A549 (cell line): ENCODE measurements at regions not wholly inside any gene's neighbourhood (a gene's known extent, or its start where the extent isn't known, plus 50 kb on each side); places are given as distances from the start of the nearest gene placed in this dataset.

Source experiments
- ATAC-seq, 2 experiments: fragments of 200-7000 bp in 1 of 2; fragments of >200 bp in 1 of 2; cut with Nextera tagmentation in 1 of 2; cut with Tn5 transposase in 1 of 2; 3 replicates each; pipeline versions ENCODE4 v1.8.0 to v1.9.1; 2018 to 2020; ENCODE audit warnings: mild to moderate bottlenecking in 1 of 2, moderate library complexity in 1 of 2
- CTCF ChIA-PET: fragments of 300-600 bp; sonication (Branson Sonifier 250); formaldehyde crosslinking; extraction: SDS; loops from one replicate; lab custom pipeline; 2021; ENCODE audit warnings: antibody characterized with exemption, inconsistent platforms; lab: Yijun Ruan, JAX
- POLR2A ChIA-PET: fragments of 350-600 bp; formaldehyde crosslinking; extraction: SDS; loops from one replicate; lab custom pipeline; 2021; ENCODE audit warnings: antibody characterized with exemption, inconsistent platforms; lab: Yijun Ruan, JAX
- DNase-seq, 2 experiments: peaks; one replicate each; pipeline versions ENCODE4 v3.0.0 to v3.0.0-alpha.2; 2011 to 2016; ENCODE audit warnings: low read depth in 1 of 2, low spot score in 1 of 2
- FAIRE-seq: peaks from 2 replicates; lab custom pipeline; 2011; peaks lifted over from hg19 to GRCh38; lab: Jason Lieb, UNC
- H3K27ac ChIP-seq, 2 experiments: fragments of >200 bp; sonication (Bioruptor Twin); formaldehyde crosslinking; 3 replicates each; pipeline ENCODE4 v1.5.1; 2016 to 2017
- H3K4me1 ChIP-seq: fragments of >200 bp; sonication (Bioruptor Twin); formaldehyde crosslinking; 3 replicates; pipeline ENCODE4 v1.6.1; 2016
- H3K4me2 ChIP-seq: fragments of >200 bp; sonication (Bioruptor Twin); formaldehyde crosslinking; 3 replicates; pipeline ENCODE4 v1.6.1; 2016
- H3K4me3 ChIP-seq: fragments of >200 bp; sonication (Bioruptor Twin); formaldehyde crosslinking; 3 replicates; pipeline ENCODE4 v1.5.1; 2016
- H3K9me3 ChIP-seq: fragments of >200 bp; sonication (Bioruptor Twin); formaldehyde crosslinking; 3 replicates; pipeline ENCODE4 v1.6.1; 2016
- CBX8 ChIP-seq: fragments of 200-600 bp; sonication (generic); IDR thresholded peaks from 2 replicates; pipeline ENCODE4 v1.6.1; 2016
- CHD2 ChIP-seq: fragments of 150-350 bp; IDR thresholded peaks from 2 replicates; pipeline ENCODE4 v1.6.1; 2014; ENCODE audit warnings: low read length; ENCODE audit not compliant: partially characterized antibody
- CHD4 ChIP-seq: fragments of 200-600 bp; sonication (generic); IDR thresholded peaks from 2 replicates; pipeline ENCODE4 v1.6.1; 2016; ENCODE audit warnings: antibody characterized with exemption, mild to moderate bottlenecking, borderline replicate concordance
- E2F6 ChIP-seq: IDR thresholded peaks from 2 replicates; pipeline ENCODE4 v1.6.1; 2012; ENCODE audit warnings: low read depth, borderline replicate concordance
- EHMT2 ChIP-seq: fragments of 200-600 bp; sonication (generic); IDR thresholded peaks from 2 replicates; pipeline ENCODE4 v1.6.1; 2016; ENCODE audit warnings: antibody characterized with exemption, low read depth, mild to moderate bottlenecking, moderate library complexity
- ELK1 ChIP-seq: fragments of 150-350 bp; IDR thresholded peaks from 2 replicates; pipeline ENCODE4 v1.6.1; 2014; ENCODE audit warnings: low read depth, mild to moderate bottlenecking, low read length
- EP300 ChIP-seq, 2 experiments: fragments of >200 bp; sonication (Bioruptor Twin); formaldehyde crosslinking; IDR thresholded peaks; 2 replicates in 1 of 2; 3 replicates in 1 of 2; pipeline ENCODE4 v1.6.1; 2016 to 2017
- HEYL ChIP-seq: fragments of 250-450 bp; sonication (Bioruptor Pico); IDR thresholded peaks from 2 replicates; pipeline ENCODE4 v1.8.0; 2021; ENCODE audit warnings: mild to moderate bottlenecking, moderate library complexity
- JUNB ChIP-seq: fragments of >200 bp; sonication (Bioruptor Twin); formaldehyde crosslinking; IDR thresholded peaks from 2 replicates; pipeline ENCODE4 v1.6.1; 2016
- MAFK ChIP-seq: fragments of 450-650 bp; IDR thresholded peaks from 2 replicates; pipeline ENCODE4 v1.6.1; 2014; ENCODE audit not compliant: partially characterized antibody
- PHF8 ChIP-seq: fragments of 200-600 bp; sonication (generic); IDR thresholded peaks from 2 replicates; pipeline ENCODE4 v1.6.1; 2016; ENCODE audit warnings: low read depth, mild to moderate bottlenecking, antibody characterized with exemption, moderate library complexity, borderline replicate concordance
- POLR2AphosphoS2 ChIP-seq: conservative IDR thresholded peaks from 2 replicates; pipeline ENCODE4 v1.6.1; 2012; ENCODE audit warnings: low read length, improper control_type of control experiment, inconsistent platforms
- SREBF2 ChIP-seq: fragments of 450-650 bp; IDR thresholded peaks from 2 replicates; pipeline ENCODE4 v1.6.1; 2014; ENCODE audit warnings: mild to moderate bottlenecking, moderate library complexity
- USF2 ChIP-seq: fragments of 450-650 bp; IDR thresholded peaks from 2 replicates; pipeline ENCODE4 v1.6.1; 2014; ENCODE audit warnings: antibody characterized with exemption
- WGBS: methylation state at CpG from one replicate; pipeline ENCODE4 v1.1.6; 2017; ENCODE audit errors: missing lambda C conversion rate; 5-methylcytosine and 5-hydroxymethylcytosine counted together
- TF ChIP-seq, protein P1 (sequence below): fragments of 200-600 bp; sonication (generic); IDR thresholded peaks from 2 replicates; pipeline ENCODE4 v1.6.1; 2016; ENCODE audit warnings: antibody characterized with exemption, mild to moderate bottlenecking, moderate library complexity
- TF ChIP-seq, protein P2 (sequence below): fragments of >200 bp; sonication (Bioruptor Twin); formaldehyde crosslinking; IDR thresholded peaks from 2 replicates; pipeline ENCODE4 v1.6.1; 2016

DNA sequence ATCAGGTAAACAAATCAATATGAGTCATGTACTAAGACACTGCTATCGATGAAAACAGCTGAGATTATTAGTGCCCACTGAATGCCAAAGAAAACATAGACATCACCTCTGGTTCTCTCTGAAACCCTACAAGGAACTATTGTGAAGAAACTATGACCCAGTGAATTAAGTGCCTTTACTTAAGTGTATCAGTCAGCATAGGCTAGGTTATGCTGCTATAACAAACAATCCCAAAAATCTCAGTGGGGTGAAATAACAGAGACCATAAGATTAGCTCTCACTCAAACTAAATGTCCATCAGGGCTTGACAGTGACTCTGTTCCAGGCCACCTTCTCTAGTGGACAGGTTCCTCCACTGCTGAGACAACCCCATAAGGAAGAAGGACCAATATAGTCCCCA is 57.7 kb upstream of the KDM8 start:
- ChIA-PET CTCF (interaction anchor here (1.0 kb wide), 1 partner anchor 9 kb away, joined by 5 read pairs; no protein-coding TSS in a partner anchor), POLR2A (no interaction called here)
- ATAC-seq = no peak
- Histone ChIP-seq H3K4me2 (no peak overlapping the region), H3K27ac (no peak overlapping the region), H3K9me3 (peaks cover 5% of the 10 kb centered on the region; the same call in 1 of the 3 replicates), H3K4me3 (no peak overlapping the region), H3K4me1 (no peaks in the 10 kb centered on the region)
- no peak for FAIRE-seq
- no peak for DNase-seq
- WGBS = 8% methylated on average over 1 of the region's 1 CpG
- TF ChIP-seq EP300 (IDR thresholded peaks at IDR 0.05) = no peak
- TF ChIP-seq PHF8 = no peak
- TF ChIP-seq MAFK = no peak
- TF ChIP-seq, protein P1, sequence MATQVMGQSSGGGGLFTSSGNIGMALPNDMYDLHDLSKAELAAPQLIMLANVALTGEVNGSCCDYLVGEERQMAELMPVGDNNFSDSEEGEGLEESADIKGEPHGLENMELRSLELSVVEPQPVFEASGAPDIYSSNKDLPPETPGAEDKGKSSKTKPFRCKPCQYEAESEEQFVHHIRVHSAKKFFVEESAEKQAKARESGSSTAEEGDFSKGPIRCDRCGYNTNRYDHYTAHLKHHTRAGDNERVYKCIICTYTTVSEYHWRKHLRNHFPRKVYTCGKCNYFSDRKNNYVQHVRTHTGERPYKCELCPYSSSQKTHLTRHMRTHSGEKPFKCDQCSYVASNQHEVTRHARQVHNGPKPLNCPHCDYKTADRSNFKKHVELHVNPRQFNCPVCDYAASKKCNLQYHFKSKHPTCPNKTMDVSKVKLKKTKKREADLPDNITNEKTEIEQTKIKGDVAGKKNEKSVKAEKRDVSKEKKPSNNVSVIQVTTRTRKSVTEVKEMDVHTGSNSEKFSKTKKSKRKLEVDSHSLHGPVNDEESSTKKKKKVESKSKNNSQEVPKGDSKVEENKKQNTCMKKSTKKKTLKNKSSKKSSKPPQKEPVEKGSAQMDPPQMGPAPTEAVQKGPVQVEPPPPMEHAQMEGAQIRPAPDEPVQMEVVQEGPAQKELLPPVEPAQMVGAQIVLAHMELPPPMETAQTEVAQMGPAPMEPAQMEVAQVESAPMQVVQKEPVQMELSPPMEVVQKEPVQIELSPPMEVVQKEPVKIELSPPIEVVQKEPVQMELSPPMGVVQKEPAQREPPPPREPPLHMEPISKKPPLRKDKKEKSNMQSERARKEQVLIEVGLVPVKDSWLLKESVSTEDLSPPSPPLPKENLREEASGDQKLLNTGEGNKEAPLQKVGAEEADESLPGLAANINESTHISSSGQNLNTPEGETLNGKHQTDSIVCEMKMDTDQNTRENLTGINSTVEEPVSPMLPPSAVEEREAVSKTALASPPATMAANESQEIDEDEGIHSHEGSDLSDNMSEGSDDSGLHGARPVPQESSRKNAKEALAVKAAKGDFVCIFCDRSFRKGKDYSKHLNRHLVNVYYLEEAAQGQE = no peak
- TF ChIP-seq CBX8 = no peak
- TF ChIP-seq SREBF2 = no peak
- TF ChIP-seq POLR2AphosphoS2 = no peak
- TF ChIP-seq CHD2 = no peak
- TF ChIP-seq ELK1 = no peak
- TF ChIP-seq, protein P2, sequence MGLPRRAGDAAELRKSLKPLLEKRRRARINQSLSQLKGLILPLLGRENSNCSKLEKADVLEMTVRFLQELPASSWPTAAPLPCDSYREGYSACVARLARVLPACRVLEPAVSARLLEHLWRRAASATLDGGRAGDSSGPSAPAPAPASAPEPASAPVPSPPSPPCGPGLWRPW = no peak
- TF ChIP-seq JUNB = no peak
- no peak for TF ChIP-seq USF2
- TF ChIP-seq, all 56 proteins: peak for 0

GRCh38 chr16:27149986-27150385 is 53.3 kb upstream of the KDM8 start:
- Histone ChIP-seq H3K27ac (no peak overlapping the region), H3K4me2 (no peak overlapping the region), H3K9me3 (peaks cover 5% of the 10 kb centered on the region; the same call in 1 of the 3 replicates), H3K4me1 (no peaks in the 10 kb centered on the region), H3K4me3 (no peak overlapping the region)
- WGBS = 69% methylated on average over 2 of the region's 2 CpGs
- ChIA-PET CTCF (no interaction called here), POLR2A (no interaction called here)
- no peak for FAIRE-seq
- no peak for DNase-seq
- no peak for ATAC-seq
- TF ChIP-seq CHD4 (no peak), E2F6 (no peak), ELK1 (no peak), EHMT2 (no peak), HEYL (CRISPR knock-in tag) (no peak)
